CD4-positive, CD25-positive, alpha-beta regulatory T cell (primary cell): ENCODE measurements at regions not wholly inside any gene's neighbourhood (a gene's known extent, or its start where the extent isn't known, plus 50 kb on each side); places are given as distances from the start of the nearest gene placed in this dataset.
A peak's percentile ranks its signal among the peaks of the same experiment; 100 is the strongest.
"Not testable (repeated sequence)": the region's sequence is repeated elsewhere in the genome, so short reads cannot be mapped to it uniquely, and the experiment has no call there.

Source experiments
- ATAC-seq, 2 donors: fragments of 150-1000 bp; cut with Tn5 transposase; one replicate each; pipeline ENCODE4 v1.10.0; 2021; ENCODE audit warnings: low read depth in 2 of 2, moderate number of reproducible peaks in 2 of 2, moderate library complexity in 1 of 2
- DNase-seq, 3 donors: peaks; one replicate each; pipeline versions ENCODE4 v3.0.0 to v3.0.0-alpha.2; 2012 to 2022; ENCODE audit warnings: mixed read lengths in 1 of 3
- H3K27ac ChIP-seq: one replicate; pipeline ENCODE4 v1.7.0; 2013; ENCODE audit warnings: mild to moderate bottlenecking, low read length; ENCODE audit not compliant: insufficient read depth, poor library complexity, severe bottlenecking
- H3K27me3 ChIP-seq: one replicate; pipeline ENCODE4 v1.7.0; 2013; ENCODE audit warnings: low read length; ENCODE audit not compliant: control insufficient read depth, insufficient read depth
- H3K36me3 ChIP-seq: one replicate; pipeline ENCODE4 v1.7.0; 2013; ENCODE audit warnings: mild to moderate bottlenecking, low read length, moderate library complexity; ENCODE audit not compliant: control insufficient read depth, insufficient read depth
- H3K4me1 ChIP-seq: 2 replicates; pipeline ENCODE4 v1.7.0; 2013; ENCODE audit warnings: mild to moderate bottlenecking, low read length; ENCODE audit not compliant: insufficient read depth, control insufficient read depth, poor library complexity, severe bottlenecking
- H3K4me3 ChIP-seq: one replicate; pipeline ENCODE4 v1.7.0; 2013; ENCODE audit warnings: low read depth, mild to moderate bottlenecking, low read length, moderate library complexity
- H3K9me3 ChIP-seq, 2 experiments: 1 replicate in 1 of 2; 2 replicates in 1 of 2; pipeline ENCODE4 v1.7.0; 2013; ENCODE audit warnings: low read length in 2 of 2, mild to moderate bottlenecking in 1 of 2, moderate library complexity in 1 of 2; ENCODE audit not compliant: control insufficient read depth in 2 of 2
- H3K27ac Mint-ChIP-seq, 3 donors: one replicate each; pipeline ENCODE4 v1.8.0; 2020 to 2022; ENCODE audit warnings: mild to moderate bottlenecking in 3 of 3, mixed read lengths in 3 of 3, moderate library complexity in 2 of 3
- H3K27me3 Mint-ChIP-seq: one replicate; pipeline ENCODE4 v1.8.0; 2022; ENCODE audit warnings: mild to moderate bottlenecking, mixed read lengths
- H3K36me3 Mint-ChIP-seq: one replicate; pipeline ENCODE4 v1.8.0; 2020; ENCODE audit warnings: mixed read lengths
- H3K4me1 Mint-ChIP-seq, 4 donors: one replicate each; pipeline ENCODE4 v1.8.0; 2020 to 2022; ENCODE audit warnings: mixed read lengths in 4 of 4, mild to moderate bottlenecking in 1 of 4
- H3K4me3 Mint-ChIP-seq, 4 donors: one replicate each; pipeline ENCODE4 v1.8.0; 2020 to 2022; ENCODE audit warnings: mild to moderate bottlenecking in 4 of 4, mixed read lengths in 4 of 4, moderate library complexity in 3 of 4
- H3K9me3 Mint-ChIP-seq, 7 donors: one replicate each; pipeline ENCODE4 v1.8.0; 2020 to 2022; ENCODE audit warnings: mixed read lengths in 7 of 7, mild to moderate bottlenecking in 3 of 7, moderate library complexity in 2 of 7

DNA sequence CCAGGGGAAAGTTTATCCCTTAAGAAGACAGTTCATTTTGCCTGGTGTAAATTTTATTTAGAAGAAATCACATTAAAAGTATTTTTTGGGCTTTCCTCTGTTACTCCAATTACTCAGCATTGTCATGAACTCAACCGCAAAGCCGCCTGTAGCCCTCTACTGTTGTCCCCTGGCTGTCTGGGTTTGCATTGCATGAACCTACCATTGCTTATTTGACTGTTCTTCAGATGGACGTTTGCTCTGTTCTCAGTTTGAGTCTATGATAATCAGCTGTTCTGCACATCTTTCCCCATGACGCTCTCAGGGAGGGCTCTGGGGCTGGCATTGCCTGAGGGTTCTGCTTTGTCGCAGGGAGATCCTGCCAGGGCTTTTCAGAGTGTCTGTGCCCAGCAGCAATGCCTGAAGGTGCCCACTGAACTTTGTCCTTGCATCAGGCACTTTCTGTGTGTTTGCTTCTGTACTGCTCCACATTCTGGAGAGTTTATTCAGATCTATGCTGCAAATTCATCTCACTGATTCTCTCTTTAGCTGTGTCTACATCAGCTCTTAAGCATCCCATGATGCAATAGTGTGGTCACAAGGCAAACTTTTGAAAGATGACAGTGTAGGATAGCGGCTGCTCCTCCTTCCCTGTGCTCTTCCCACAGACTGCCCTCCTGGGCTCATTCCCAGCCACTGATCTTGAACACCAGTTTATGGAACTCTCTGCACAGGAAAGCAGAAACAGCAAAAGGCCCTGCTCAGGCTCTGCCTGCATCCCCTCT is 370.8 kb downstream of the TMEM121 start:
- H3K9me3 Mint-ChIP-seq, H3K27me3 ChIP-seq, H3K4me1 ChIP-seq, H3K36me3 Mint-ChIP-seq, H3K27ac Mint-ChIP-seq, H3K27ac ChIP-seq, H3K36me3 ChIP-seq, H3K4me3 Mint-ChIP-seq, H3K4me3 ChIP-seq, H3K4me1 Mint-ChIP-seq, H3K9me3 ChIP-seq: not testable (repeated sequence)
- DNase-seq: peak in 1 of 3 donors; percentile 38
- ATAC-seq: peak in 1 of 2 donors; percentile 15
- H3K27me3 Mint-ChIP-seq: peaks cover 18% of the 10 kb centered on the region

DNA sequence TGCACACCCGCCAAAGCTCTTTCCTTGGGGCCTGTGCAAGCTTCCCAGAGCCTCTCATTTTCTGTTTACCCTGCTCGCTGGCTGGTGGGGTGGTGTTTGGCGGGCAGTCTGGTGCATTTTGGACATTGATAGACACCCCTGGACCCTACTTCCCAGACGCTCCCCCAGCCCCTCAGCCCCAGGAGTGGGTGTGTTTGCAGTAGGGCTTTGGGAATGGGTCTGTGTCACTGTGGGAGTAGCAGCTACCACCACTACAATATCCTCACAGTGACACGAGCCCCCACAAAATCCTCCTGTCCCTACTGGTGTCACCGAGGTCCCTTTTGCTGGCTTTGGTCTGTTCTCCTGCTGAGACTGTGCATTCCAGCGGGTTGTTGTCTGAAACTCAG is 371.3 kb downstream of the TMEM121 start:
- H3K4me1 ChIP-seq: no peaks in the 10 kb centered on the region
- Mint-ChIP-seq H3K4me1 (peaks cover 0 to 10% (median 4%) of the 10 kb centered on the region in 4 donors), H3K4me3 (no peak overlapping the region), H3K9me3 (no peaks in the 10 kb centered on the region), H3K36me3 (no peaks in the 10 kb centered on the region), H3K27ac (no peak overlapping the region), H3K27me3 (peaks cover 18% of the 10 kb centered on the region)
- H3K4me3 ChIP-seq: no peak overlapping the region
- H3K27me3 ChIP-seq: no peaks in the 10 kb centered on the region
- DNase-seq: no peak
- no peak overlapping the region for H3K27ac ChIP-seq
- H3K9me3 ChIP-seq: no peaks in the 10 kb centered on the region
- no peaks in the 10 kb centered on the region for H3K36me3 ChIP-seq
- ATAC-seq: no peak

- no peaks in the 10 kb centered on the region for H3K4me1 ChIP-seq
- H3K4me3 ChIP-seq: no peak overlapping the region
- no peak overlapping the region for H3K27ac ChIP-seq
- Mint-ChIP-seq H3K27ac (no peak overlapping the region), H3K4me3 (no peak overlapping the region), H3K4me1 (peaks cover 0 to 10% (median 4%) of the 10 kb centered on the region in 4 donors), H3K27me3 (peaks cover 24% of the 10 kb centered on the region), H3K9me3 (no peaks in the 10 kb centered on the region), H3K36me3 (no peaks in the 10 kb centered on the region)
- ATAC-seq (no peak), DNase-seq (no peak)
- H3K9me3 ChIP-seq: no peaks in the 10 kb centered on the region
- no peaks in the 10 kb centered on the region for H3K27me3 ChIP-seq
- no peaks in the 10 kb centered on the region for H3K36me3 ChIP-seq
Measured at GRCh38 chr14:105898482-105899010, 372.2 kb downstream of the TMEM121 start.

GRCh38 chr14:105899071-105899641 is 372.8 kb downstream of the TMEM121 start:
- H3K36me3 ChIP-seq: no peaks in the 10 kb centered on the region
- DNase-seq (no peak), ATAC-seq (no peak)
- H3K4me1 Mint-ChIP-seq: peaks cover 0 to 10% (median 4%) of the 10 kb centered on the region in 4 donors
- no peak overlapping the region for H3K27ac ChIP-seq
- no peaks in the 10 kb centered on the region for H3K36me3 Mint-ChIP-seq
- no peak overlapping the region for H3K4me3 Mint-ChIP-seq
- no peaks in the 10 kb centered on the region for H3K9me3 Mint-ChIP-seq
- H3K27me3 Mint-ChIP-seq: peaks cover 22% of the 10 kb centered on the region
- no peak overlapping the region for H3K27ac Mint-ChIP-seq
- H3K9me3 ChIP-seq: no peaks in the 10 kb centered on the region
- no peaks in the 10 kb centered on the region for H3K27me3 ChIP-seq
- H3K4me3 ChIP-seq: no peak overlapping the region
- no peaks in the 10 kb centered on the region for H3K4me1 ChIP-seq

- Histone ChIP-seq H3K4me1 (no peaks in the 10 kb centered on the region), H3K9me3 (no peaks in the 10 kb centered on the region), H3K27ac (no peak overlapping the region), H3K4me3 (no peak overlapping the region), H3K36me3 (no peaks in the 10 kb centered on the region), H3K27me3 (no peaks in the 10 kb centered on the region)
- Mint-ChIP-seq H3K27me3 (peaks cover 18% of the 10 kb centered on the region), H3K27ac (no peak overlapping the region), H3K4me3 (no peak overlapping the region), H3K9me3 (no peaks in the 10 kb centered on the region), H3K4me1 (peaks cover 0 to 10% (median 4%) of the 10 kb centered on the region in 4 donors), H3K36me3 (no peaks in the 10 kb centered on the region)
- no peak for DNase-seq
- ATAC-seq: no peak
Measured at GRCh38 chr14:105899657-105900397, 373.4 kb downstream of the TMEM121 start.

DNA sequence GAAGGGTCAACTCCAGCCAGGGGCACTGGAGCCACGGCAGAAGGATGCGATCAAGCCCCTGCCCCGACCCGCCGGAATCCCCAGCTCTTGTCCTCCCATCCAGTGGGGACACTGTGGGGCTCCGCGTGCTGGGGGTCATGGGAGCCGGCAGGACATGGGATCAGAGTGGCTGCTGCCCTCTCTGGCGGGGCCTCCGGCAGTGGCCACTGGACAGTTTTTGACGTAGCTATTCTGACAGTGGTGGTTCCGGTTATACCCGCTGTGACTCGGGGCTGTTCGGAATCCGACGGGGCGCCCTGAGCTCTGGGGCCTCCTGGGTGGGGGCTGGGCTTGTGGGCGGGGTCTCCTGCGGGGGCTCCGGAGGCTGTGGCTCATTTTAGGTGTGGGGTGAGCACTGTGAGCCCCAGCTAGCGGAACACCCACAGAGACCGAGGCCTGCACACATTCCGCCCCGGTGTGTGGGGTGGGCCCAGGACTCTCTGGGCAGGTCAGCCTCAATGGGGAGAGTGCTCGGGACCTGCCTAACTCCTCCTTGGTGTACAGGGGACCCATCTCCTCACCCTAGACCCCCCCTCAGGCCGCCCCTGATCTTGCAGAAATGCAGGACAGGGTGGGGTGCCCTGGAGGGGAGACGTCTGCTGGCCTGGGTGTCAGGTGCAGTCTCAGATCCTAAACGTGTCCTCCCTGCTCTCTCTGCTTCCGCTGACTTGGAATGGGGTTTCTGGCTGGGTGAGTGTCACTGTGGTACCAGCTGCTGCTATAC is 374.2 kb downstream of the TMEM121 start:
- H3K36me3 Mint-ChIP-seq: no peaks in the 10 kb centered on the region
- H3K4me3 ChIP-seq: no peak overlapping the region
- H3K9me3 Mint-ChIP-seq: no peaks in the 10 kb centered on the region

DNA sequence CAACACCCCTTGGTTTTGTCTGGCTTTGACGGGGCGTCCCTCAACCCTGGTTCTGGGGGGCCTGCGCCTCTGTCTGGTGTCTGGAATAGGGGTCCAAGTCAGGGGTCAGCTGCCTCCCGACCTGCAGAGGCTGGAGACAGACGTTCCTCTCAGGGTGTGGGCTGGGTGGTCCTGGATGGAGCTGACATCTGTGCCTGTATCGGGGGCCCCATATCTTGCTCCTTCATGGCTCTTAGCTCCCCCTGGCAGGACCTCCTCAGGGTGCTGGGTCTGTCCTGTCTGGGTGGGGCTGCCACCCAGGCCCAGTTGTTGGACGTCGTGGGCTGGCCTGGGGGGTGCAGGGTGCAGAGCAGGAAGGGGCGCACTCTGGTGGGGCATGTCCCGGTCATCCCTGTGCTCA is 374.8 kb downstream of the TMEM121 start:
- Histone ChIP-seq H3K27ac (no peak overlapping the region), H3K4me3 (no peak overlapping the region), H3K27me3 (no peaks in the 10 kb centered on the region), H3K9me3 (no peaks in the 10 kb centered on the region), H3K4me1 (no peaks in the 10 kb centered on the region), H3K36me3 (no peaks in the 10 kb centered on the region)
- H3K27ac Mint-ChIP-seq: no peak overlapping the region
- H3K36me3 Mint-ChIP-seq: no peaks in the 10 kb centered on the region
- peaks cover 0 to 10% (median 4%) of the 10 kb centered on the region in 4 donors for H3K4me1 Mint-ChIP-seq
- DNase-seq (no peak), ATAC-seq (no peak)
- peaks cover 16% of the 10 kb centered on the region for H3K27me3 Mint-ChIP-seq
- H3K9me3 Mint-ChIP-seq: peaks cover 0 to 2% (median 0%) of the 10 kb centered on the region in 7 donors
- no peak overlapping the region for H3K4me3 Mint-ChIP-seq

More for the DNA sequence above, 374.2 kb downstream of the TMEM121 start:
- H3K4me1 Mint-ChIP-seq: peaks cover 0 to 10% (median 4%) of the 10 kb centered on the region in 4 donors
- H3K9me3 ChIP-seq: no peaks in the 10 kb centered on the region
- DNase-seq (no peak), ATAC-seq (no peak)
- H3K4me3 Mint-ChIP-seq: no peak overlapping the region
- H3K27ac Mint-ChIP-seq: no peak overlapping the region
- no peak overlapping the region for H3K27ac ChIP-seq
- no peaks in the 10 kb centered on the region for H3K4me1 ChIP-seq
- peaks cover 16% of the 10 kb centered on the region for H3K27me3 Mint-ChIP-seq
- no peaks in the 10 kb centered on the region for H3K36me3 ChIP-seq
- no peaks in the 10 kb centered on the region for H3K27me3 ChIP-seq
